22Rv1 (cell line): ENCODE measurements at regions not wholly inside any gene's neighbourhood (a gene's known extent, or its start where the extent isn't known, plus 50 kb on each side); places are given as distances from the start of the nearest gene placed in this dataset.

Experiments
- ZFX ChIP-seq: fragments of 450-650 bp; IDR thresholded peaks from 2 replicates; pipeline ENCODE4 v1.6.1; 2017; ENCODE audit warnings: antibody characterized with exemption, borderline replicate concordance
- TF ChIP-seq, protein P1 (sequence below): fragments of 450-650 bp; IDR thresholded peaks from 2 replicates; pipeline ENCODE4 v1.5.1; 2017; ENCODE audit warnings: mild to moderate bottlenecking

DNA sequence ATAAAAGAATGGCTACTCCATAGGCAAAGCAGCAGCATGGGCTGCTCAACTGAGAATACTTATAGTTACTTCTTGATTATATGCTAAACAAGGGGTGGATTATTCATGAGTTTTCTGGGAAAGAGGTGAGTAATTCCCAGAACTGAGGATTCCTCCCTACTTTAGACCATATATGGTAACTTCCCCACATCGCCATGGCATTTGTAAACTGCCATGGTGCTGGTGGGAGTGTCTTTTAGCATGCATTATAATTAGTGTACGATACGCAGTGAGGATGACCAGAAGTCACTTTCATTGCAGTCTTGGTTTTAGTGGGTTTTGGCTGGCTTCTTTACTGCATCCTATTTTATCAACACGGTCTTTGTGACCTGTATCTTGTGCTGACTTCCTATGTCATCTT is 141.5 kb downstream of the MAGEB17 start:
- TF ChIP-seq, protein P1, sequence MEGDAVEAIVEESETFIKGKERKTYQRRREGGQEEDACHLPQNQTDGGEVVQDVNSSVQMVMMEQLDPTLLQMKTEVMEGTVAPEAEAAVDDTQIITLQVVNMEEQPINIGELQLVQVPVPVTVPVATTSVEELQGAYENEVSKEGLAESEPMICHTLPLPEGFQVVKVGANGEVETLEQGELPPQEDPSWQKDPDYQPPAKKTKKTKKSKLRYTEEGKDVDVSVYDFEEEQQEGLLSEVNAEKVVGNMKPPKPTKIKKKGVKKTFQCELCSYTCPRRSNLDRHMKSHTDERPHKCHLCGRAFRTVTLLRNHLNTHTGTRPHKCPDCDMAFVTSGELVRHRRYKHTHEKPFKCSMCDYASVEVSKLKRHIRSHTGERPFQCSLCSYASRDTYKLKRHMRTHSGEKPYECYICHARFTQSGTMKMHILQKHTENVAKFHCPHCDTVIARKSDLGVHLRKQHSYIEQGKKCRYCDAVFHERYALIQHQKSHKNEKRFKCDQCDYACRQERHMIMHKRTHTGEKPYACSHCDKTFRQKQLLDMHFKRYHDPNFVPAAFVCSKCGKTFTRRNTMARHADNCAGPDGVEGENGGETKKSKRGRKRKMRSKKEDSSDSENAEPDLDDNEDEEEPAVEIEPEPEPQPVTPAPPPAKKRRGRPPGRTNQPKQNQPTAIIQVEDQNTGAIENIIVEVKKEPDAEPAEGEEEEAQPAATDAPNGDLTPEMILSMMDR = no peak
- TF ChIP-seq ZFX = no peak
